SH-SY5Y (cell line): ENCODE measurements at regions not wholly inside any gene's neighbourhood (a gene's known extent, or its start where the extent isn't known, plus 50 kb on each side); places are given as distances from the start of the nearest gene placed in this dataset.

ENCODE experiments used
- GATA2 ChIP-seq: IDR thresholded peaks from 2 replicates; pipeline ENCODE4 v1.6.1; 2011; ENCODE audit warnings: mild to moderate bottlenecking, low read depth, low read length
- GATA3 ChIP-seq: IDR thresholded peaks from 2 replicates; pipeline ENCODE4 v1.6.1; 2011; ENCODE audit warnings: low read depth, mild to moderate bottlenecking, low read length, moderate library complexity

- no peak for TF ChIP-seq GATA3
- no peak for TF ChIP-seq GATA2
Observed at GRCh38 chr2:228841475-228841874, 429.6 kb downstream of the PID1 start.

GRCh38 chr2:228840743-228841114 is 430.4 kb downstream of the PID1 start:
- no peak for TF ChIP-seq GATA2
- TF ChIP-seq GATA3 = no peak

- TF ChIP-seq GATA2 (no peak), GATA3 (no peak)
Observed at GRCh38 chr2:228840113-228840742, 430.9 kb downstream of the PID1 start.

- TF ChIP-seq GATA2 = no peak
- no peak for TF ChIP-seq GATA3
Observed at GRCh38 chr2:228839421-228839876, 431.6 kb downstream of the PID1 start.

GRCh38 chr2:228838819-228839218 is 432.3 kb downstream of the PID1 start:
- TF ChIP-seq GATA2 = no peak
- no peak for TF ChIP-seq GATA3

GRCh38 chr2:228828397-228828796 is 442.7 kb downstream of the PID1 start:
- no peak for TF ChIP-seq GATA3

GRCh38 chr2:228827056-228827700 is 443.9 kb downstream of the PID1 start:
- TF ChIP-seq GATA2 (no peak), GATA3 (no peak)

GRCh38 chr2:228819701-228820100 is 451.4 kb downstream of the PID1 start:
- TF ChIP-seq GATA3 (no peak), GATA2 (no peak)

GRCh38 chr2:228802181-228803071 is 468.7 kb downstream of the PID1 start:
- TF ChIP-seq GATA2 (no peak), GATA3 (no peak)

GRCh38 chr2:228801451-228801850 is 469.6 kb downstream of the PID1 start:
- TF ChIP-seq GATA2 (no peak), GATA3 (no peak)

GRCh38 chr2:228799208-228799588 is 471.9 kb downstream of the PID1 start:
- no peak for TF ChIP-seq GATA3
- TF ChIP-seq GATA2 = no peak

GRCh38 chr2:228798458-228799207 is 472.5 kb downstream of the PID1 start:
- TF ChIP-seq GATA3 (no peak), GATA2 (no peak)

GRCh38 chr2:228796386-228796785 is 474.7 kb downstream of the PID1 start:
- TF ChIP-seq GATA3 (no peak), GATA2 (no peak)

GRCh38 chr2:228793116-228793515 is 478.0 kb downstream of the PID1 start:
- no peak for TF ChIP-seq GATA2
- TF ChIP-seq GATA3 = no peak
